GM19395 (cell line): ENCODE measurements at regions not wholly inside any gene's neighbourhood (a gene's known extent, or its start where the extent isn't known, plus 50 kb on each side); places are given as distances from the start of the nearest gene placed in this dataset.
"Not testable (repeated sequence)": the region's sequence is repeated elsewhere in the genome, so short reads cannot be mapped to it uniquely, and the experiment has no call there.

Experiments
- ATAC-seq: cut with Tn5 transposase; IDR thresholded peaks from one replicate; pipeline ENCODE4 v1.9.1; 2021; ENCODE audit warnings: mild to moderate bottlenecking, moderate library complexity; ENCODE audit not compliant: unreplicated experiment

GRCh38 chr21:15640113-15640512, 89.7 kb upstream of the USP25 start:
- not testable (repeated sequence) for ATAC-seq

DNA sequence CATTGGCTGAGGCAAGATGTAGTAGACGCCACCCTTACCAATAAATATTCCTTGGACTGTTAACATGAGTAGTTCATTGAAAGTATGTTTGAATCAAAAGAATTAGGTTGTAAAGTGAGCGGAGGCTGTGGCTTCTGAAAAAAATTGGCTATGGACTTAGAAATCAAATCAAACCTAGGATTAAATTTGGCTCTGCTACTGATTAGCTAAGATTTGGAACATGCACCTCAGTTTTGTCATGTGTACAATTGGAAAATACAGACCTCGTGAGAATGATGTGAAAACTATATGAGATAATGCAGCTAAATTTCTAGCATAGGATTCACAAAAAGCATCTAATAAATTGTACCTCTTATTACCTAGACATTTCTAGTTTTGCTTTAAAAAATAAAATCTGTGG, 85.3 kb upstream of the USP25 start:
- no peak for ATAC-seq

GRCh38 chr21:15645830-15646229, 84.0 kb upstream of the USP25 start:
- ATAC-seq = no peak

DNA sequence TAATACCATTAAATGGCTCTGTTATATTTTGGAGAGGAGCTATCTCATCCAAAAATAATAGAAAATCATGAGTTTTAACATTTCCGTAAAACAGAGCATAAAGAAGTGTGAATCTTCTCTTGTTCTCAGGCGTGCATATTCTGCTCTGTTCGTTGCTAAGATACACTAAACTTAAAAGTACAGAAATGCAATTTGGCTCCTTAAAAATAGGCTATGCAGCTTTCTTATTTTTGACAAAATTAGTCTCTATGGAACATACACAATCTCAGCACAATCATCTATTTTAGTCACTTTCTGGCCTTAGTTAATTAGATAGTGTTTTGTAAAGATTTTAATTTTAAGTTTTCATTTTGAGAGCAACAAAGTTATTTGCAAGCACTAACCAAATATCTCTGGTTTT, 79.0 kb upstream of the USP25 start:
- no peak for ATAC-seq

DNA sequence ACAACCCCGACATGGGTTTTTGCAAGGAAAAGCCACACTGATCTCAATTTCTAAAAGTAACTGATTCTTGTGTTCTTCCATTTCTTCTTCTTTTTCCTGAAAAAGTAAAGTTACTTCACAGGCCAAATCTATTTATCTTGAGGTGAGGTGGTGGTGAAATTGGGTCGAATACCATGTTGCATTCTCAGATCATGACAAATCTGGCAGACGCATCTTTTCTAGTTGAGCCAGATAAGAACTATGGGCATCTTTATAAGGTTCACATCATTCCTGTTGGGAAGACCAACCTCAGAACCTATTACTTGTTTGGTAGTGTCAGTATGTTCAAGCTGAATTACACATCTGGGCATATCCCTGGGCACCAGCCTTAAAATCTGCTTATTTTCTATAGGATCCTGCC, 78.6 kb upstream of the USP25 start:
- no peak for ATAC-seq

- ATAC-seq = no peak
Measured at GRCh38 chr21:15653710-15654109, 76.1 kb upstream of the USP25 start.

DNA sequence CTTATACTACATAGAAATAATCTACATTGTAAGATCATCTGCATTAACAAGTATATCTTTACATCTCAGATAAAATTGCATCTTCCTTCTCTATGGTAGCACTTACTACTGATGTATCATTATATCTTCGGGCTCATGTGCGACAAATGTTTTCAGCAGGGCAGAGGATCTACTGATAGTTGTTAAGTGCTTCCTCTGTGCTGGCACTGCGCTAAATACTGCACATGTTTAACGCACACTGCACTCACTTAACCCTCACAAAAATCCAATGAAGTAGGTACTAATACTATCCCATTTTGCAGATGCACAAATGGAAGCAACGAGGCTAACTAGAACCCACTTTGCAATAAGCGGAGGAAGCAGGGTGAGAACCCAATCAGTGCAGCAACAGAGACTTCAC, 75.6 kb upstream of the USP25 start:
- no peak for ATAC-seq

DNA sequence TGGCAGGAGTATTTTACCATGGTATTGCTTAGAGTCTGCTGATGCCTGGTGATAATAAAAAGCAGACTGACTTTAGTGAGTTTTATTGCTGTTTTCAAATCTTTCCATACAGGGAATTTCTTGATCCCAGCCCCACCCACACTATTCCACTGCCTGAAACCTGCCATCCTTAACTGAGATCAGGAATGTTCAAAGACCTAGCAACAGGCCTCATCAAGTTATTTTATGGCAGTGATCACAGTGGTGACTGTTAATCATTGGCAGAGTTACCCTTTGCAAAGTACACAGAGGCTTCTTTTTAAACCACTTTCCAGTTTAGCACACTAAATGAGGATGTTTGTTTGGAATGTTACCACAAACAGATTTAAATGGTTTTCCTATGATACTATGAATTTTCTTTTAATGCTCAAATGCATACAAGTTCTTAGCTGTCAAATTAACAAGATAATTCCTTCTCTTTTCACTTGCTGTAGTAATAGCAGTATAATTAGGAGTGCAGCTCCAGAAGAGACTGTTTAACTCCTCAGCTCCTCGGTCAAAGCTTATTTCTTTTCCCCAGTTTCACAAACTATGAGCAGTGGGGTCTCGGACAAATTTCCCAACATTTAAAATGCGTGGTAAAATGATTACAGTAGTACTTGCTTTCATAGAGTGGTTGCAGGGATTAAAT, 69.9 kb upstream of the USP25 start:
- no peak for ATAC-seq

DNA sequence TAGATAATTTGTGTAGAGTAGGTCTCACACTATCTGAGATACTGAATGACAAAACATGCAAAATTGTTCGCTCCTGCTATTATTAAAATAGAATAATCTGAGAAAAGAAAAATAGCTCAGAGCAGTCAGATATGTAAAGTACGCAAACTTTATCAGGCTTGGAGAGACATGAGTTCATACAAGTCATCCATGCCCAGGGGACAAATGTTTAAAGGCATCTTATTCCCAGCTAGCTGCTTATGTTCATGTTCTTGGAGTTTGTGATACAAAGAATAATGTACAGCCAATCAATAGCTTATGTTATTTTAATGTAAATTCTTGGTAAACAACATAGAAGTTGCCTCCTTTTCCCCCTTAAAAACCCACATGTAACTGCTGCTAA, 69.4 kb upstream of the USP25 start:
- no peak for ATAC-seq

DNA sequence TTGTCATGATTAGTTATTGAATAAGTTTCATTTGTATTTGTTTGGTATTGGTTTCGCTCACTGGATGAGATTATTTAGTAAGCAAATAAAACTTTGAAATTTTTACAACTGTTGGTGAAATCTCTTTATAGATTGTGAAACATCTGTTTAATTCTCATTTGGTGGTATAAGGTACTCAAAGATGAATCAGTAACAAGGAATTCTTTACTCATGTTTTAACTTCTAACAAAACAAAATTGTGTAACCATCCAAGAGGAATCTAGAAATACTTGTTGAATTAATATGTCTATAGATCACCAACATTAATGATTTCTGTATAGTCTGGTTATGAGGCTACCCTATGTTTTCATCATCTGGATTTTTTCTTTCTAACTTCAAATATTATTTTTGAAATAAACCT, 62.8 kb upstream of the USP25 start:
- ATAC-seq = no peak

GRCh38 chr21:15667819-15668218, 62.0 kb upstream of the USP25 start:
- ATAC-seq = no peak

DNA sequence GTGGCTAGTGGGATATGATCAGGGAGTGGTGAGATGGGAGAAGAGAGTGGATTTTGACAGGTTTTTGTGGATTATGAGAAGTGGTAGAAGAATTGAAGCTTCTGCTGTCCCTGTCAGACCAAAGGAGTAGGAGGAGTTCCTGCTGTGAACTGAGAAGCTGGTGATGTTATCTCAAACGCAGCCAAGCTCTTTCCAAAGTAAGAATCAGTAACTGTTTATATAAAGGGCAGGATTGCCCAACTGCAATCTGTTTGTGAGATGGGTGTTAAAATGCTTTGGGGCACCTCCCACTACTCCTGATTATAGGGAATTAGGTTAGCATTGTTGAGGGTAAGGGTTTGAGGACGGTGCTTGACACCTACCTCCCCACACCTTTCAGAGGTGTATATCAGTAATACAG, 60.5 kb upstream of the USP25 start:
- no peak for ATAC-seq

- no peak for ATAC-seq
Measured at GRCh38 chr21:15671188-15671587, 58.6 kb upstream of the USP25 start.

- not testable (repeated sequence) for ATAC-seq
Measured at GRCh38 chr21:15672578-15672977, 57.2 kb upstream of the USP25 start.

GRCh38 chr21:15676935-15677334, 52.8 kb upstream of the USP25 start:
- no peak for ATAC-seq

DNA sequence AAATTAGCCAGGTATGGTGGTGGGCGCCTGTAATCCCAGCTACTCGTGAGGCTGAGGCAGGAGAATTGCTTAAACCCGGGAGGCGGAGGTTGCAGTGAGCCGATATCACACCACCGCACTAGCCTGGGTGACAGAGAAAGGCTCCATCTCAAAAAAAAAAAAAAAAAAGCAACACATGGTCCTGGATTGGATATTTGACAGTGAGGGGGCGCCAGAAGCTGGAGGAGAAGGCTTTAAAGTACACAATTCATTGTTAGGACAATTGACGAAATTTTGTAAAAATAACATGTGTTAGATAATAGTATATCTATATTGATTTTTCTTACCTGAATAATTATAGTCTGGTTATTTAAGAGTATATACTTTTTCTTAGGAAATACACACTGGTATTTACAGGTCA, 50.2 kb upstream of the USP25 start:
- no peak for ATAC-seq
